Nucleus accumbens (tissue), 56 donors: ENCODE measurements at regions not wholly inside any gene's neighbourhood (a gene's known extent, or its start where the extent isn't known, plus 50 kb on each side); places are given as distances from the start of the nearest gene placed in this dataset.

Experiments used
- DNase-seq, 56 donors: peaks; one replicate each; lab custom pipeline; 2025; lab: John Stamatoyannopoulos, UW

DNA sequence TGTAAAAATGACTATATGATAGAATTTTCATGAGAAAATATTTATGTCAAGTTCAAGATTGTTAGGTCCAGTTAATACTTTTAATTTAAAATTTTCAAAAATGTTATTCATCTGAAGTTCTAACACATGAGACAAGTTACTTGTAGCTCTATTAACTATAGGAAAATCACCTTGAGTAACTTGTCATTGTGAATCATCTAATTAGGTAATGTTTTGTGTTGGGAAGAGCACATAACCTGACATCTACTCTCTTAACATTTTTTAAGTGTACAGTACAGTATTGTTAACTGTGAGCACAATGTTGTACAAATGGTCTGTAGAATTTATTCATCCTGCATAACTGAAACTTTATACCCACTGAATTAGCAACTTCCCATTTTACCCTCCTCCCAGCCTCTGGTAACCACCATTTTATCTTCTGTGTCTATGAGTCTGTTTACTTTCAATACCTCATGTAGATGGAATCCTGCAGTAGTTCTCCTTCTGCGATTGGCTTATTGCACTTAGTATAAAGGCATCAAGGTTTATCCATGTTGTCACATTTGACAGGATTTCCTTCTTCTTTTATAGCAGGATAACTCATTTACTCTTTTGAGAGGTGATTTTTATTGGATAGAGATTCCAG, 54.6 kb downstream of the ARL4A start:
- no peak for DNase-seq

DNA sequence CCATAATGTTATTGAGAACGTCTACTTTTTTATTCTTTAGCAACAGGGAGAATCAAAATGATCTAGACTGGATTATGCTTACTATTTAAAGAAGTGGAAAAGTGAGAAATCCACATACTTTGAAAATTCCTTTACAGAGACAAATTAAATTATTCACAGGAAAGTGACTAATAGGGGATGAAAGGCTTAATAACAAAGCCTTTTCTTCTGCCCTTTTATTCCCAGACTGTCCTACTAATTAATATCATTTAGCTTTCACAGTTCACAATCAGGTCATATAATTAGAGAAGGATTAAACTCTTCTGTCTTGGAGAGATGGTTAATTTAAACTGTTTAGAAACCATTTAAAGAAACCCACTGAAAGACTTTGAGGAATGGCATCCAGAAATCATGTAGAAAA, 58.8 kb downstream of the ARL4A start:
- DNase-seq = no peak

GRCh38 chr7:12747687-12748306, 60.4 kb downstream of the ARL4A start:
- DNase-seq = no peak

DNA sequence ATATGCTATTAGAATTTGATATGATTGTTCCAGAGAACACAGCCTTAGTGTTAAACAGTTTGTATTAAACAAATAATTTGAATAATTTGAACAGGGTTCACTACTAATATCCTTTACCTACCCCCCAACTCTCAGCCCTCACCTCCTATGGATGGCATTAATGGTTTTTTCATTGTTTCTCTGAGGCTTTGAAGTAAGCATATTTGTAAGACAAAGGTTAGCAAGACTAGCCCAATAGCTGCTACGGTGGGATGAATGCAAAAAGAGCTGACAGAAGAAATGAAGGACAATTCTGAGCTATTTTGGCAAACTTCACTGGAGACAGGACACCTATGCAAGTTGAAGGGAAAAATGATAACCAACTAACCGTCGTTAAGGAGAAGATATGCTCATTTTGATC, 61.6 kb downstream of the ARL4A start:
- no peak for DNase-seq

DNA sequence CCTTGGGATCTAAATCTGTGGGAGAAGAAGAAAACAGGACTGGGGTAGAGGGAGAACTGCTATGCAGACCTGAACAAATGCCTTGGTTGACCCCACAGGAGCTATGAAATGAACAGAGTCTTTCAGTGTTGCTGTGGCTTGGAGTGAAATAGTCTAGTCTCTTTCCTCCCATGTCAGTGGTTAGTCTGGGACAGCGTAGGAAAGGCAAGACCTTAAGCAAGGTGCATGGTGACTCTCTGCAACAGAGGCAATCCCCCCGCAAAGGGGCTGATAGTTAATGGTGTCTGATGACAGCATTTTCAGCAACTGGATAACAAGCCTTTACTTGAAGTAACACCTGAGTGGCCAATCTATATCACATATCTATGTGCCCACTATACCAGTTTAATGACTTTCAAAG, 62.3 kb downstream of the ARL4A start:
- DNase-seq = no peak

GRCh38 chr7:12751764-12752163, 64.3 kb downstream of the ARL4A start:
- no peak for DNase-seq

- DNase-seq = no peak
These were observed 66.7 kb downstream of the ARL4A start for GRCh38 chr7:12754179-12754578.

- no peak for DNase-seq
These were observed 69.4 kb downstream of the ARL4A start for GRCh38 chr7:12756821-12757220.

- DNase-seq = no peak
These were observed 70.0 kb downstream of the ARL4A start for GRCh38 chr7:12757443-12757842.

DNA sequence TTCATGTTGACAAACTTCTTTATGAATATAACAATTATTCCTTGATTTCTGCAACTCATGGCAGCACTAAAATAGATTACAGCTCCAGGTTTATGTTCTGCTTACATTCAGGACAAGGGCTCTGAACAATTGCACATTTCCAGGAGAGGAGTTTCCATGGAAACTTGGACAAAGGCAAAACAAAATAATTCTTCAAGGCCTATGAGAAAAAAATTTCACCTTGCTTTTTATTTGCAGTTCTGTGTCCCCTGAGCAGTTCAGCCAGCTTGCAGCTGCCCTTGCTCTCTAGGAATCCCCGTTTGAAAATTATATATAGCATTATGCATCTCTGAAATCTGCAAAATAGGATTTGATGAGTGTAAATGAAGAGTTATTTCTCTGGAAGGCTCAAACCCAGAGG, 71.7 kb downstream of the ARL4A start:
- no peak for DNase-seq

- no peak for DNase-seq
These were observed 73.7 kb downstream of the ARL4A start for GRCh38 chr7:12761111-12761510.

DNA sequence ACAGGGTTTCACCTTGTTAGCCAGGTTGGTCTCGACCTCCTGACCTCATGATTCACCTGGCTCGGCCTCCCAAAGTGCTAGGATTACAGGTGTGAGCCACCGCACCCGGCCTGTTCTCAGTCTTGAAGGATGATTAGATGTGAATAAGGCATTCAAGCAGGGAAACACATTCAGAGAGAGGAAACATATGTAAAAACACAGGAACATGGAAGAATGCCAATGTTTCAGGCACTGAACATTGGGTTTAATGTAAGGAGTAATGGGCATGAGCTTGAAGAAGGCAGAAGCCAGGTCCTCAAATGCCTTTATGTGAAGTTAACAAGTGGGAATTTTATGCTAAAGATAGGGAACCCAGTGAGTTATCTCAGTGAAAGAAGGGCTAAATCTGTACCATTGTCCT, 74.3 kb downstream of the ARL4A start:
- DNase-seq = no peak

DNA sequence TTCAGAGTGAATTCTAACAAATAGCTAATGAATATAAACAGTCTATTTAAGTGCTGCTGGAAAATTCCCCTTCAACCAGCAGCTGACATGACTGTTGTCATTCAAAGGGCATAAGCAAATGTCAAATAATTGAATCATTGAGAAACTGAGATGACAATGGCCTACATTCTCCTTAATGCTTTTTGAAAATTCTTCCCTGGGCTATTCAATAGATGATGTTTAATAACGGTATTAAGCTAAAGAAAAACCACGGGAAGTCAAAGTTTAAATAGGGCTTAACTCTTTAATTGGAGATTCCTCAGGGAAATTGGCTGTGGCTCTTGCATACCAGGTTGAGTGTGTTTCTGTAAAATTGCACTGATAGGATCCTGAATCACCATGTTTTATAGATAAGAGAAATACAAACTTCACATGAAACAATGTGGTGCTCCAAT, 77.0 kb downstream of the ARL4A start:
- no peak for DNase-seq

GRCh38 chr7:12765431-12766100, 78.1 kb downstream of the ARL4A start:
- no peak for DNase-seq

GRCh38 chr7:12766416-12766815, 79.0 kb downstream of the ARL4A start:
- DNase-seq = no peak

DNA sequence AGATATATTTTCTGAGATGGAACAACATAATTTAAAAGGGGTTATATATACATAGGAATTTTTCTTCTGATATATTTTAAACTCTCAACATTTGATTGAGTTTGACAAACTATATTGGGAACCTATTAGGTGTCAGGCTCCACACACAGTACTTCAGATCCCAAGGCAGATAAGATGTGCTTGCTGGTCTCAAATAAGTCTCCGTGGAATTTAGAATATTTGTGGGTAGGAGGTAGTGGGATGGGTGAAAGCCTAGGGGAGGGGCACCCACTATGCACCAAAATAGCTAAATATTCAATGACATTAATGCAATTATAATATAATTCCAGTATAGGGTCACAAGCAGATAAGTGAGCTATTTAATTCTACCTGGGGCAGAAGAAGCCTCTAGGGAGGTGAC, 81.5 kb downstream of the ARL4A start:
- DNase-seq = no peak

GRCh38 chr7:12769444-12769843, 82.0 kb downstream of the ARL4A start:
- DNase-seq = no peak

- no peak for DNase-seq
These were observed 83.0 kb downstream of the ARL4A start for GRCh38 chr7:12770227-12770975.

GRCh38 chr7:12771378-12771877, 84.0 kb downstream of the ARL4A start:
- DNase-seq = peak in 27 of 56 donors; percentile 2 to 61 (median 18)

- no peak for DNase-seq
These were observed 85.3 kb downstream of the ARL4A start for GRCh38 chr7:12772768-12773167.

- no peak for DNase-seq
These were observed 89.8 kb downstream of the ARL4A start for GRCh38 chr7:12777257-12777656.
